Adrenal gland (tissue), 9 donors: ENCODE measurements at regions not wholly inside any gene's neighbourhood (a gene's known extent, or its start where the extent isn't known, plus 50 kb on each side); places are given as distances from the start of the nearest gene placed in this dataset.

ENCODE experiments used
- DNase-seq, 7 donors: peaks; one replicate each; pipeline ENCODE4 v3.0.0-alpha.2; 2019 to 2020
- H3K27ac ChIP-seq, 5 donors: fragments of 200-600 bp; sonication (generic) in 4 of 5; 1 replicate in 3 of 5; 2 replicates in 2 of 5; pipeline versions ENCODE4 v1.5.1 to v1.8.0; 2016 to 2020; ENCODE audit warnings: mild to moderate bottlenecking in 1 of 5
- H3K27me3 ChIP-seq: fragments of 200-600 bp; 2 replicates; pipeline ENCODE4 v1.8.0; 2021
- H3K36me3 ChIP-seq, 2 donors: fragments of 200-600 bp; replicated peaks in 1 of 2; 1 replicate in 1 of 2; 2 replicates in 1 of 2; pipeline versions ENCODE4 v1.5.1 to v1.8.0; 2018 to 2022
- H3K4me1 ChIP-seq, 2 donors: fragments of 200-600 bp; replicated peaks in 1 of 2; 1 replicate in 1 of 2; 2 replicates in 1 of 2; pipeline versions ENCODE4 v1.5.1 to v1.8.0; 2018 to 2021
- H3K4me3 ChIP-seq, 4 donors: fragments of 200-600 bp; sonication (generic) in 3 of 4; one replicate each; pipeline ENCODE4 v1.5.1; 2016 to 2018
- H3K9me3 ChIP-seq, 3 donors: fragments of 200-600 bp; sonication (generic) in 1 of 3; replicated peaks in 1 of 3; 1 replicate in 2 of 3; 2 replicates in 1 of 3; pipeline versions ENCODE4 v1.5.1 to v1.8.0; 2016 to 2021
- CTCF ChIP-seq, 6 experiments: fragments of 450-650 bp in 4 of 6; fragments of 200-600 bp in 2 of 6; sonication (generic) in 1 of 6; IDR thresholded peaks; 1 replicate in 5 of 6; 2 replicates in 1 of 6; pipeline versions ENCODE4 v1.5.1 to v1.8.0; 2016 to 2021; ENCODE audit warnings: antibody characterized with exemption in 6 of 6, mild to moderate bottlenecking in 2 of 6, moderate library complexity in 1 of 6
- POLR2A ChIP-seq, 2 donors: fragments of 450-650 bp; IDR thresholded peaks; one replicate each; pipeline ENCODE4 v1.6.1; 2017; ENCODE audit warnings: antibody characterized with exemption in 2 of 2, mild to moderate bottlenecking in 2 of 2, moderate library complexity in 1 of 2
- WGBS, 4 donors: extraction: QIAGEN DNeasy Blood & Tissue Kit in 2 of 4; methylation state at CpG; one replicate each; pipeline versions ENCODE4 v1.1.5 to v1.1.7; 2013 to 2017; 5-methylcytosine and 5-hydroxymethylcytosine counted together
- intact Hi-C, 2 donors: fragments of 100-400 bp; cut with DNase I; formaldehyde crosslinking; loops; one replicate each; pipeline versions ENCODE4 v1.14.1 to v1.15.0; 2022 to 2023
- donor health status: healthy with polysubstance abuse.
- donor health status: Bipolar disorder and iron deficiency.
- donor health status: DM: yes; HTN: yes; CAD: no.
- donor health status: DM: no; HTN: no; CAD: no.
- donor health status: DM: no; HTN: no; CAD: no.

- no peaks in the 10 kb centered on the region for H3K4me1 ChIP-seq
- 51 to 63% (median 62%) methylated on average over 4 of the region's 4 CpGs for WGBS, 4 donors
- no peaks in the 10 kb centered on the region for H3K36me3 ChIP-seq
- TF ChIP-seq CTCF (IDR thresholded peaks at IDR 0.05) (no peak), POLR2A (IDR thresholded peaks at IDR 0.05) (no peak)
- DNase-seq, result peak in 1 of 7 donors; percentile 2
- H3K27ac ChIP-seq, result no peak overlapping the region
- no peaks in the 10 kb centered on the region for H3K27me3 ChIP-seq
- intact Hi-C loops, result no loop called here
- no peak overlapping the region for H3K4me3 ChIP-seq
- no peaks in the 10 kb centered on the region for H3K9me3 ChIP-seq
Measured at GRCh38 chr14:97021001-97021400, 223.8 kb downstream of the VRK1 start.

- WGBS, 4 donors, result 54 to 69% (median 61%) methylated on average over 3 of the region's 3 CpGs
Measured at GRCh38 chr14:97021571-97022168, 224.5 kb downstream of the VRK1 start.

GRCh38 chr14:97022741-97023140, 225.6 kb downstream of the VRK1 start:
- Histone ChIP-seq H3K27ac (no peak overlapping the region), H3K9me3 (no peaks in the 10 kb centered on the region), H3K4me1 (no peaks in the 10 kb centered on the region), H3K4me3 (no peak overlapping the region), H3K27me3 (no peaks in the 10 kb centered on the region), H3K36me3 (no peaks in the 10 kb centered on the region)
- intact Hi-C loops, result no loop called here
- 49 to 76% (median 68%) methylated on average over 3 of the region's 3 CpGs for WGBS, 4 donors
- DNase-seq, result no peak
- TF ChIP-seq POLR2A (IDR thresholded peaks at IDR 0.05) (no peak), CTCF (IDR thresholded peaks at IDR 0.05) (no peak)

More at GRCh38 chr14:97021571-97022168, 224.5 kb downstream of the VRK1 start:
- intact Hi-C loops, result no loop called here
- Histone ChIP-seq H3K4me3 (no peak overlapping the region), H3K9me3 (no peaks in the 10 kb centered on the region), H3K36me3 (no peaks in the 10 kb centered on the region), H3K4me1 (no peaks in the 10 kb centered on the region), H3K27me3 (no peaks in the 10 kb centered on the region), H3K27ac (no peak overlapping the region)
- no peak for DNase-seq
- no peak for TF ChIP-seq CTCF (IDR thresholded peaks at IDR 0.05)
- no peak for TF ChIP-seq POLR2A (IDR thresholded peaks at IDR 0.05)

GRCh38 chr14:97023871-97024270, 226.7 kb downstream of the VRK1 start:
- no peak overlapping the region for H3K27ac ChIP-seq
- 70 to 80% (median 77%) methylated on average over 6 of the region's 6 CpGs for WGBS, 4 donors
- no peaks in the 10 kb centered on the region for H3K9me3 ChIP-seq
- H3K27me3 ChIP-seq, result no peaks in the 10 kb centered on the region
- no peak overlapping the region for H3K4me3 ChIP-seq
- intact Hi-C loops, result no loop called here
- no peaks in the 10 kb centered on the region for H3K4me1 ChIP-seq
- DNase-seq, result no peak
- H3K36me3 ChIP-seq, result no peaks in the 10 kb centered on the region
- no peak for TF ChIP-seq POLR2A (IDR thresholded peaks at IDR 0.05)

GRCh38 chr14:97024300-97024699, 227.1 kb downstream of the VRK1 start:
- intact Hi-C loops, result no loop called here
- no peaks in the 10 kb centered on the region for H3K36me3 ChIP-seq
- no peaks in the 10 kb centered on the region for H3K9me3 ChIP-seq
- TF ChIP-seq CTCF (IDR thresholded peaks at IDR 0.05) (no peak), POLR2A (IDR thresholded peaks at IDR 0.05) (no peak)
- no peak overlapping the region for H3K27ac ChIP-seq
- DNase-seq, result no peak
- H3K4me1 ChIP-seq, result no peaks in the 10 kb centered on the region
- H3K27me3 ChIP-seq, result no peaks in the 10 kb centered on the region
- 78 to 83% (median 81%) methylated on average over 7 of the region's 7 CpGs for WGBS, 4 donors
- no peak overlapping the region for H3K4me3 ChIP-seq
